ENCODE measurements at regions not wholly inside any gene's neighbourhood (a gene's known extent, or its start where the extent isn't known, plus 50 kb on each side); places are given as distances from the start of the nearest gene placed in this dataset.
"Not testable (repeated sequence)": the region's sequence is repeated elsewhere in the genome, so short reads cannot be mapped to it uniquely, and the experiment has no call there.

DNA sequence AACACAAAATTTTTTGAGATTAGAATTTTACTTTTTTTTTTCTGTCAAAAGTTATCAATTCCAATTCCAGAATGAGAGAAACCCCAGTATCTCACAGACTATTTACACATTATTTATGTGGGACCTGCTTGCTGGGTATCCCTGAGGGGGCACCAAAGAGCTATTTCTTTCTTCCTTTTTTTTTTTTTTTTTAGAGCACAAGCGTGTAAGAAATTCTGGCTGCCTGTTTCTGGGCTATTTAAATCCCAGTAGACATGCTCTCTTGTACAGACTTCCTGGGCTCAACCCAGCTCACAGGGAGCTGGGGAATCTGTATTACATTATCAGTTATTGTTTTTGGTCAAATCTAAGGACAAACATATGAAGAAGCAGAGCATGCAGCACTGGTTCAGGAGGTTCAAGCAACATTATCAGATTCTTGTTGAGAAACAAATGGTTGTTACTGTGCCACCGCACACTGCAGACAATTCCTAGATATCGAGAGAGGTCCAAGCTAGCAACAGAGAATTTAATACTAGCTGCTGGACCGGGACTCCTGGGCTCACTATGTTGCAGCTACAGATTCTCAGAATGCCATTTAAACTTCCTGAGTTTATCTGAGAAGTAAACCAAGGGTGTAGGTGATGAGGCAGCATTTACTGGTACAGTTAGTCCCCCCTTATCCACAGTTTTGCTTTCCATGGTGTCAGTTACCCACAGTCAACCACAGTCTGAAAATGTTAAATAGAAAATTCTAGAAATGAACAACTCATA lies 83.3 kb upstream of the NBPF26 start:
- DNase-seq (ENCODE audit: extremely low read depth, low read depth); H3K4me3 ChIP-seq (replicated peaks; ENCODE audit: low read depth, low read length): not testable (repeated sequence)

DNA sequence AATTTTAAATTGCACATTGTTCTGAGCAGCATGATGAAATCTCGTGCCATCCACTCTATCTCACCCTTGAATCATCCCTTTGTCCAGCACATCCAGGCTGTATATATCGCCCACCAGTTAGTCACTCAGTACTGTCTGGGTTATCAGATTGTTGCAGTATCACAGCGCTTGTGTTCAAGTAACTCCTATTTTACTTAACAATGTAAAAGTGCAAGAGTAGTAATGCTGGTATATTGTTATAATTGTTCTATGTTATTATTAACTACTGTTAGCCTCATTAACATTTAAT lies 82.8 kb upstream of the NBPF26 start:
- not testable (repeated sequence) for DNase-seq (ENCODE audit: extremely low read depth, low read depth)

DNA sequence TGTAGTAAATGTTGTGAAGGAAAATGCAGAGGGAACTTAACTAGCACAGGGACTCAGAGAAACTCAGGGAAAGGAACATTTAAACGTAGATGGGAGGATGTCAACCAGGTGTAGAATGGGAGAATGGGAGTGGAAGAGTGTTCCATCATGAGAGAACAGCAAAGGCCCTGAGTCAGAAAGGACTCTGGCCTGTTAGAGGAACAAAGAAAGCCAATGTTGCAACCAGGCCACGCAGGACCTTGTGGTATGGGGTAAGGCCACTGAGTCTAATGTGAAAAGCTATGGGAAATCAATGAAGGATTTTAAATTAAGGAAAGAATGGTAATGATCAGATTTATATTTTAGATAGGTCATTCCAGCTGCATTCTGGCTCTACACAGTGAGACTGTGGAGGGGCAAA lies 76.6 kb upstream of the NBPF26 start:
- not testable (repeated sequence) for DNase-seq (ENCODE audit: extremely low read depth, low read depth); H3K4me3 ChIP-seq (replicated peaks; ENCODE audit: low read depth, low read length)

More for the DNA sequence above, 82.8 kb upstream of the NBPF26 start:
- not testable (repeated sequence) for H3K4me3 ChIP-seq (replicated peaks; ENCODE audit: low read depth, low read length)

DNA sequence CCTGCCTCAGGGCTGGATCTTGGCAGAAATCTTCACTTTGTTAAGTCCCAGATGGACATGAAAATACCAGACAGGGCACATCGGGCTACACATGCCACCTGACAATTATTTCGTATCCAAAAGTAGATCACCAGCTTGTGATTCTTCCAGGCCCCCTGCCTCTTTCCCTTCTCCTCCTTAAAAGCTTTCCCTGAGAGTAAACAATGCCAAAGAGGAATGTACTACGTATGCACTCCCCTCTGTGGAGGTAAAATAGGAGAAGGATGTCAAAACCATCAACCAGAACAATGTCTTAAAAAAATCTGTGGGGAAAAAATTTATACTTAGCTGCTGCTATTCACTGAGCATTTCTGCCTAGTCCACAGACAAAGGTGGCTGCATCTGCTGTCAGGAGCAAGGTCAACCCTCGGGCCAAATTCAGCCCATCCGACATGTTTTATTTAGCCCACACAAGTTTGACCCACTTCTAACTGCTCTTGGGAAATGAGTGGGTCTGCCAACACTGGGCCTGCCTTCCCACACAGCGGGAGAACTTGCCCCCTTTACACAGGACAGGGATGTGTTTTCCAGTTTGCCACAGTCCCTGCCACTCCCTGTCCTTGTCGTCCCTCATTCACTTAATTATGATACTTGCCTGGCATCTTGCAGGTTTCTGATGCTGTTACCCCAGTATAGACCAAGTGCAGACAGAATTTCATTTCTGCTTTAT lies 74.7 kb upstream of the NBPF26 start:
- H3K4me3 ChIP-seq (replicated peaks; ENCODE audit: low read depth, low read length); DNase-seq (ENCODE audit: extremely low read depth, low read depth): not testable (repeated sequence)

DNA sequence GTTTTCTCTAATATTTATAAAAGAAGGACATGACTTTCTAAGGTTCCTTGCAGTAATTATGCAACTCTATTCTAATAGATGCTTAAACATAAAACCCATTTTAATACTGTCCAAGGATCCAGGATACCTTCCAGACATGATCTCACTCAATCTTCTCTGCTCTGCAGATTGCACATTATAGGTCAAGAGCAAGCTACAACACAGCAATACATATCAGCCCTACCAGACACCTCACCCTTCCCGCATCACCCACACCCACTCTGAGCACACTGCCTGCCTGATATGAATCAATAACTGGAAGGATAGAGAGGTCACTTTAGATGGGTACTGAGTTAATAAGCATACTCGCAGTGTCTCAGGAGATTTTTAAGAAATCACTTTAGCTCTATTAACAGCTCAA lies 74.0 kb upstream of the NBPF26 start:
- not testable (repeated sequence) for H3K4me3 ChIP-seq (replicated peaks; ENCODE audit: low read depth, low read length); DNase-seq (ENCODE audit: extremely low read depth, low read depth)

DNA sequence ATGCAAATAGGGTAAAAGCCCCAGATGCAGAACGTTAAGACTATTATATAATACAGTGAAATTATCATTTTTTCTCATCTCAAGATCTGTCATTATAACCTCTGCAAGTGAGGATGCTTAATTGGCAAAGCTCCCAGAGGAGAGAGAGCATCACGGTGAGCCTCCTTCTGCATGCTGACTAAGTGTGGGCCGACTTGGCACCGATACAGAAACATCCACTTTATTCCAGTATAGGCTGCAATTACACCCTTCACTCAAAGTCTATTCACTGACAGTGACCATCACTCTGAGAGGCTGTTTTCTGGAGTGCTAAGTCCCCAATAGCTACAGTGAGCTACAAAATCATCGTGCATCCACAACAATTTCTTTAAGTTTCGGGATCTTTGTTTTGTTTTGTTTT lies 69.6 kb upstream of the NBPF26 start:
- H3K4me3 ChIP-seq (replicated peaks; ENCODE audit: low read depth, low read length); DNase-seq (ENCODE audit: extremely low read depth, low read depth): not testable (repeated sequence)

DNA sequence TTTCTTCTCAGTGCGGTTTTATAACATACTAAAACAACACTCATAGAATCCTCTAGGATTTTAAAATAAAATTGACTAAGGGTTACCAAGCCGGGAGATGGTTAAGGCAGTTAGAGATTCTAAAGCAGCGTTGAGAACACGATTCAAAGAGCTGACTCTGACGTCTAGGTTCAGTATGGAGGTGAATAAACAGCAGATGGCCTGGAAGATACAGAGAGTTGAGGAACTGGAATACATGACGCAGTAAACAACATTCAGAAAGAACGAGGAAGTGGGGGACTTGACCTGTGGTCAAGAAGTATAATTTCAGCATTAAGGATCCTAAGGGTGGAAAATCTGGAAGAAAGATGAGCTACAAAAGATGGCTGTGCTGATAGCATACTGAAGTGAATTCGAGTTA lies 68.4 kb upstream of the NBPF26 start:
- not testable (repeated sequence) for H3K4me3 ChIP-seq (replicated peaks; ENCODE audit: low read depth, low read length); DNase-seq (ENCODE audit: extremely low read depth, low read depth)

DNA sequence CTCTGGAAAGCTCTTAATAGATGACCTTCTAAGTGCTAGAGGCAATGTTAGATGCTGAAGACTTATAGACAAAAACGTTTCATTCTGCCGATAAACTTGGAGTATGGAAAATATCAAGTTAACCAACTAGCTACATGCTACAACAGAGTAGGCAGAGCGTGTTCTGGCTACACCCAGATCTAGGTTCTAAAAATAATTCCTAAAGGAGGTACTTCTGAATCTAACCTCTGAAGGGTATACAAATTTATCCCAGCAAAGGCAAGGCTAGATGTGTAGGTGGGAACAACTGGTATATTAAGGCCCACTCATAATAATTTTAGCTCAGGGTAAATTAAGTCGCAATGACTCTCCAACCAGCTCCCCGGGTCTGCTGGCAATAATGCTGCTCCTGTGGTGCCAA lies 67.6 kb upstream of the NBPF26 start:
- H3K4me3 ChIP-seq (replicated peaks; ENCODE audit: low read depth, low read length); DNase-seq (ENCODE audit: extremely low read depth, low read depth): not testable (repeated sequence)

DNA sequence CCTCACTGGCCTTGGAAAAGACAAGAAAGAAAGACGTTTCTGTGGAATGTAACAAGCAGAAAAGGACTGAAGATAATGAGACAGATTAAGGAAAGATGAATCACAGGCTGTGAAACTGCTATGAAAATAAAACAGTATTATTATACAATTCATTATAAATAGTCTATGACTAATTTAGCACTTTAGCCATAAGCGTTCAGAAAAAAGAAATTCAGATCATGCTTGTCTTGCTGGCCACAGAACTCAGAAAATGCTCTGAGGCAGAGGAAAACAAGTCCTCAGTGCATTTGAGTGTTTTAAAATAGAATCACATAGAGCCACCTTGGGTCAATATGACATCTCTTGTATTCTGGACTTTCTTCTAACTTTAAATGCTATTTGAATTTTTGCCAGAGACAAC lies 65.9 kb upstream of the NBPF26 start:
- DNase-seq (ENCODE audit: extremely low read depth, low read depth); H3K4me3 ChIP-seq (replicated peaks; ENCODE audit: low read depth, low read length): not testable (repeated sequence)

DNA sequence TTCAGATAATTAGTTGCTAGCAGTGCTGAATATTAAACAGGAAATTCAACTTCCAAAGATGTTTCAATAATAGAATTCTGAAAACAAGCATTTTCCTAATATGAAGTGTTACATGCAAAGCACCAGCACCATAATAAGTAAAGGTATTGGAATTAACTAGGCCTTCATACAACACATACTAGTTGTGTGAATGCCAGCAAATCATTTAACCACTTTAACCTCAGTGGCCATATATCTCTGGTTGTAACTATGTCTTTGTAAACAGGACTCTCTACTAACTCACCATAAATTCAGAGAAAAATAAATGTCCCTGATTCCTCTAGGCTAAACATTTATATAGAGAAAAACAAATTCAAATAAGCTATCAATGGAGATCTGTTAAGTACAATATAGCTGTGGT lies 65.1 kb upstream of the NBPF26 start:
- DNase-seq (ENCODE audit: extremely low read depth, low read depth); H3K4me3 ChIP-seq (replicated peaks; ENCODE audit: low read depth, low read length): not testable (repeated sequence)

DNA sequence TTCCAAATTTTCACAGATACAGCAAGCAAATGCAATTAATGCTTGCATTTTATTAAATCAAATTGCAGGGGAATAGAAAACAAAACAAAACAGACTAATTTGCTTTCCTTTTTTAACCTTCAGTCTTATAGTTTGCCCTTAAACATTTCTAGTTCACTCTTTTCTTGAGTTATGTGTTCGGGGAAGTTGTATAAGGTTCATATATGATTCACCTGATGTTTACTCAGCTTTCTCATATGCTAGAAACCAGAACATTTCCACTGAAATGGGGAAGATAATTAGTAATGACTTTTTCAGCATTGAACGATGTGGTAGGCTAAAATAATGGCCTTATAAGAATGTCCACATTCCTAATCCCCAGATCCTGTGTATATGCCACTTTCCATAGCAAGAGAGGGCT lies 64.6 kb upstream of the NBPF26 start:
- not testable (repeated sequence) for H3K4me3 ChIP-seq (replicated peaks; ENCODE audit: low read depth, low read length); DNase-seq (ENCODE audit: extremely low read depth, low read depth)

DNA sequence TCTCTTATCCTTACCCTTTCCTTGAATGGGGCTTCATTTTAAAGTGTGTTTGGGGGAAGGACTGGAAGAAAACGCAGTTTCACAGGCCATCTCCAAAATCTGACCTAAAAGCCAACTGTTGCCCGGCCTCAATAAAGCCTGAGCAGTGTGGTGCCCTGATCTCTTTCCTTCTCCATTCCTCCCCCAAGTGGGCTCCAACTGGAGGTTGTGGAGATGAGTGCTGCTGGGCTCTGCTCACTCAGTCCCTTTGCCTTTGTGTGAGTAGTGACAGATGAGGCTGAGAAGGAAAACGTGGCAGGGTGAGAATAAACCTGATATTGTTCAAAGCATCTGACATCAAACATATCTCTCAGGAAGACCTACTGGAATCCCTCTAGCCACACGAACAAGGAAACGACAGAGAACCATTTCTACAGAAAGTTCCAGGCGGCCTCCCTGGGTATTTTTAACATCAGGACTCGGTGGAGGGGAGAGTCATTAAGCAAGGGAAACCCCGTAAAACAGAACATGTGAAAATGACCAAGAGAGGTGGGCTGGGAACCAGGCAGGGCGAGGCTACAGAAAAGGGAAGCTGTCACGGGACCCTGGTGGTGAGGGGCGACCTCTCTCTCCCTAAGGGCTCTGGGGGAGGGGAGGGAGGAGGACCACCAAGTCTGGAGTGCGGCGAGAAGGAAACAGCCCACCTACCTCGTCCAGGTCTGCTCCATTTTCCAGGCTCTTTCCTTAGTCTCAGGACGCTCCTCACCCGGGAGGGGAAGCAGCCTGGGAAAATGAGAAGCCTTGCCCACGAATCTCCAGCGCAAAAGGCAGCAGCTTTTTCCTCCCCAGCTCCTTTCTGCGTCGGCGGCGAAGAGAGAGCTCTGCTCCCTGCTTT lies 59.1 kb upstream of the NBPF26 start:
- DNase-seq (ENCODE audit: extremely low read depth, low read depth); H3K4me3 ChIP-seq (replicated peaks; ENCODE audit: low read depth, low read length): not testable (repeated sequence)

DNA sequence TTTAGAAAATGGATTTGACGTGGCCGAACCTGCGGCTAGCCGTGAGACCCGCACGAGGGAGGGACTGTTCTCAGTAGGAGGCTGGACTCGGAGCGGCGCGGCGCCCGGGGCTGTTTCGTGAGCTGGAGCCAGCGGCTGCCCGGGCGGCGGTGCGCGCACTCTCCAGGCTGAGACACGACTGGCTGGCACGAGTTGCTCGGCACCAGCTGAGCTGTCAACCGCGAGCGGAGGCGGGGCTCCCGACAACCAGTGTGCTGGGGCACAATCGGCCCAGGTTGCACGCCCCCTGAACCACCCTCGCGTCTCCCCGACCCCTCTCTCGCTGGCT lies 58.5 kb upstream of the NBPF26 start:
- DNase-seq (ENCODE audit: extremely low read depth, low read depth); H3K4me3 ChIP-seq (replicated peaks; ENCODE audit: low read depth, low read length): not testable (repeated sequence)

DNA sequence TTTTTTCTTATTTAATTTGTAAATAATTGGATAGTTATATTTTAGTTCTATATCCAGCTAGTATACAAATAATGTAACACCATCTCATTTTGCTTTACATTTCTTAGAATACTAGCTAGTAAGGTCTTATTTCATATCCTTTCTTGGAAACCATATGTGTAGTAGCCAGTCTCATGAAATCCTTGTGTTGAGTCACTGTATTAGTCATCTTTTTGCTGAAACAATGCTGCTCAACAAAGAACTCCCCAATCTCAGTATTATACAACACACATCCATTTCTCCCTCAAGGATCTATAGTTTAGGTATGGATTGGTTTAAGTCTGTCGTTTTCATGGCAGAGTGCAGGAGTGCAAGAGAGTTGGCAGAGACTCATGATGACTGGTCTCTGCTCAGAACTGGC lies 55.6 kb upstream of the NBPF26 start:
- DNase-seq (ENCODE audit: extremely low read depth, low read depth); H3K4me3 ChIP-seq (replicated peaks; ENCODE audit: low read depth, low read length): not testable (repeated sequence)
